ENCODE measurements at regions not wholly inside any gene's neighbourhood (a gene's known extent, or its start where the extent isn't known, plus 50 kb on each side); places are given as distances from the start of the nearest gene placed in this dataset.

GRCh38 chr12:92554158-92555073, 148.4 kb upstream of the PLEKHG7 start:
- WGBS, result 70% methylated on average over 3 of the region's 3 CpGs

GRCh38 chr12:92553389-92553788, 149.4 kb upstream of the PLEKHG7 start:
- WGBS, result 14% methylated on average over 6 of the region's 6 CpGs
- H3K9me3 ChIP-seq, result no peaks in the 10 kb centered on the region
- TF ChIP-seq CTCF (IDR thresholded peaks at IDR 0.05) (no peak), POLR2AphosphoS5 (IDR thresholded peaks at IDR 0.05) (peak; percentile 49)
- no peaks in the 10 kb centered on the region for H3K36me3 ChIP-seq
- H3K4me1 ChIP-seq (replicated peaks), result no peaks in the 10 kb centered on the region
- H3K27ac ChIP-seq, result peak overlapping the region; percentile 31 to 34
- DNase-seq (ENCODE audit: low spot score), result peak; percentile 72
- H3K4me3 ChIP-seq, result no peak overlapping the region
- H3K27me3 ChIP-seq (replicated peaks; ENCODE audit: insufficient read depth), result no peaks in the 10 kb centered on the region
- intact Hi-C loops (cut with DNase I), result no loop called here

More at GRCh38 chr12:92554158-92555073, 148.4 kb upstream of the PLEKHG7 start:
- no peak for DNase-seq (ENCODE audit: low spot score)
- H3K36me3 ChIP-seq, result no peaks in the 10 kb centered on the region
- H3K4me1 ChIP-seq (replicated peaks), result no peaks in the 10 kb centered on the region
- no peaks in the 10 kb centered on the region for H3K27me3 ChIP-seq (replicated peaks; ENCODE audit: insufficient read depth)
- no peak for TF ChIP-seq CTCF (IDR thresholded peaks at IDR 0.05)
- peak; percentile 9 for TF ChIP-seq POLR2AphosphoS5 (IDR thresholded peaks at IDR 0.05)
- intact Hi-C loops (cut with DNase I), result no loop called here
- H3K9me3 ChIP-seq, result no peaks in the 10 kb centered on the region
- no peak overlapping the region for H3K4me3 ChIP-seq
- peak overlapping the region; percentile 31 to 34 for H3K27ac ChIP-seq

- no peak for DNase-seq (ENCODE audit: low spot score)
- Histone ChIP-seq H3K9me3 (no peaks in the 10 kb centered on the region), H3K4me3 (no peak overlapping the region), H3K36me3 (no peaks in the 10 kb centered on the region), H3K4me1 (replicated peaks) (no peaks in the 10 kb centered on the region), H3K27ac (peak overlapping the region in 1 of 2 donors; percentile 26), H3K27me3 (replicated peaks; ENCODE audit: insufficient read depth) (no peaks in the 10 kb centered on the region)
- TF ChIP-seq POLR2A (IDR thresholded peaks at IDR 0.05), result no peak
- no peak for TF ChIP-seq POLR2AphosphoS5 (IDR thresholded peaks at IDR 0.05)
- TF ChIP-seq CTCF (IDR thresholded peaks at IDR 0.05), result no peak
- WGBS, result 82% methylated on average over 3 of the region's 3 CpGs
- intact Hi-C loops (cut with DNase I), result no loop called here
Observed at GRCh38 chr12:92552412-92553108, 150.2 kb upstream of the PLEKHG7 start.

GRCh38 chr12:92551853-92552397, 150.9 kb upstream of the PLEKHG7 start:
- Histone ChIP-seq H3K4me3 (no peak overlapping the region), H3K4me1 (replicated peaks) (no peaks in the 10 kb centered on the region), H3K27ac (no peak overlapping the region), H3K27me3 (replicated peaks; ENCODE audit: insufficient read depth) (no peaks in the 10 kb centered on the region), H3K36me3 (no peaks in the 10 kb centered on the region), H3K9me3 (no peaks in the 10 kb centered on the region)
- no peak for DNase-seq (ENCODE audit: low spot score)
- TF ChIP-seq POLR2A (IDR thresholded peaks at IDR 0.05), result no peak
- TF ChIP-seq POLR2AphosphoS5 (IDR thresholded peaks at IDR 0.05), result no peak
- TF ChIP-seq CTCF (IDR thresholded peaks at IDR 0.05), result no peak
- intact Hi-C loops (cut with DNase I), result no loop called here
